K562 (cell line): ENCODE measurements at regions not wholly inside any gene's neighbourhood (a gene's known extent, or its start where the extent isn't known, plus 50 kb on each side); places are given as distances from the start of the nearest gene placed in this dataset.

Experiments used
- ATF1 ChIP-seq, 2 experiments: fragments of 450-650 bp in 1 of 2; IDR thresholded peaks; 2 replicates each; pipeline ENCODE4 v1.6.1; 2016; ENCODE audit warnings: missing compliant biosample characterization in 1 of 2, missing genetic modification characterization in 1 of 2
- ELF1 ChIP-seq: fragments of 200-800 bp; sonication (Bioruptor generic); IDR thresholded peaks from 2 replicates; pipeline ENCODE4 v1.6.1; 2016; ENCODE audit warnings: missing genetic modification characterization, missing compliant biosample characterization
- EP300 ChIP-seq: IDR thresholded peaks from 2 replicates; pipeline ENCODE4 v1.6.1; 2012; ENCODE audit warnings: low read length, improper control_type of control experiment
- EZH2 ChIP-seq: IDR thresholded peaks from 2 replicates; pipeline ENCODE4 v1.6.1; 2012; ENCODE audit warnings: low read depth, mild to moderate bottlenecking, inconsistent platforms, low read length, borderline replicate concordance
- FOXK2 ChIP-seq, 2 experiments: fragments of 450-650 bp; IDR thresholded peaks in 1 of 2; conservative IDR thresholded peaks in 1 of 2; 2 replicates each; pipeline ENCODE4 v1.6.1; 2016; ENCODE audit warnings: low read depth in 2 of 2, mild to moderate bottlenecking in 1 of 2
- GTF3C2 ChIP-seq: IDR thresholded peaks from 3 replicates; pipeline ENCODE4 v1.6.1; 2011; ENCODE audit warnings: borderline replicate concordance, mild to moderate bottlenecking, moderate library complexity; ENCODE audit not compliant: insufficient read length; ENCODE audit errors: extremely low read depth
- JUN ChIP-seq, 2 experiments: sonication (generic) in 1 of 2; formaldehyde crosslinking in 1 of 2; IDR thresholded peaks; 2 replicates each; pipeline versions ENCODE4 v1.6.1 to v1.8.0; 2012 to 2022; ENCODE audit warnings: borderline replicate concordance in 2 of 2, mild to moderate bottlenecking in 2 of 2, improper control_type of control experiment in 1 of 2, low read depth in 1 of 2, low read length in 1 of 2, missing genetic modification reagents in 1 of 2
- NFYB ChIP-seq: IDR thresholded peaks from 2 replicates; pipeline ENCODE4 v1.6.1; 2011; ENCODE audit warnings: mild to moderate bottlenecking, moderate library complexity; ENCODE audit not compliant: insufficient read length; ENCODE audit errors: extremely low read depth
- RAD21 ChIP-seq, 2 experiments: fragments of 250-450 bp in 1 of 2; fragments of 450-650 bp in 1 of 2; sonication (Bioruptor Pico) in 1 of 2; formaldehyde crosslinking in 1 of 2; IDR thresholded peaks in 1 of 2; conservative IDR thresholded peaks in 1 of 2; 2 replicates each; pipeline versions ENCODE4 v1.4.0 to v1.8.0; 2020 to 2022; ENCODE audit warnings: mild to moderate bottlenecking in 2 of 2, moderate library complexity in 1 of 2
- SMAD4 ChIP-seq: fragments of 250-450 bp; sonication (Bioruptor Pico); conservative IDR thresholded peaks from 2 replicates; pipeline ENCODE4 v1.8.0; 2021; ENCODE audit warnings: inconsistent platforms, mild to moderate bottlenecking, moderate library complexity
- TCF7 ChIP-seq: sonication (generic); IDR thresholded peaks from 2 replicates; pipeline ENCODE4 v1.6.1; 2016; ENCODE audit warnings: antibody characterized with exemption, borderline replicate concordance
- YY1 ChIP-seq, 3 experiments: IDR thresholded peaks; 2 replicates each; pipeline ENCODE4 v1.6.1; 2011; ENCODE audit warnings: low read length in 2 of 3, mild to moderate bottlenecking in 2 of 3, moderate library complexity in 2 of 3, borderline replicate concordance in 1 of 3, control low read depth in 1 of 3, low read depth in 1 of 3; ENCODE audit not compliant: insufficient read depth in 3 of 3, insufficient replicate concordance in 2 of 3, control insufficient read depth in 1 of 3, insufficient read length in 1 of 3; ENCODE audit errors: extremely low read depth in 1 of 3
- ZNF217 ChIP-seq: sonication (generic); formaldehyde crosslinking; IDR thresholded peaks from 2 replicates; pipeline ENCODE4 v1.8.0; 2022; ENCODE audit warnings: mild to moderate bottlenecking, missing genetic modification reagents
- TF ChIP-seq, protein P1 (sequence below), 2 experiments: fragments of 450-650 bp; formaldehyde crosslinking in 1 of 2; IDR thresholded peaks; 2 replicates each; pipeline versions ENCODE4 v1.4.0 to v1.6.1; 2014 to 2020; ENCODE audit warnings: mild to moderate bottlenecking in 2 of 2, borderline replicate concordance in 1 of 2, low read depth in 1 of 2

DNA sequence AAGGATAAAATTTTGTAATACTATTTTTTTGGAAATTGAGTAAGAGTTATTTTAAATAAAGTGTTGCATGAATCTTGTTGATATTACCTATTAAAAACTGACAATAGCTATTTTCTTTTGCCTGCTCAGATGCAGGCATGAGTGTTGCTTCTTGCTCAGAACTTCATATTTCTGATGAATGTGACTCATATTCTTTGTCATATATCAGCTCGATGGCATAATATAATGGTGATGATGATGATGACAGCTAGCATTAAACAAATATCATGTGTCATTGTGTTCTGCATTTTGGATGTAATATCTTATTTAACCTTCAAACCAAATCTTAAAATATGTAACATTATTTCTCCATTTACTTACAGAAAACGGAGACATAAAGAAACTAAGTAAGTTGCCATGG, 605.5 kb upstream of the FOXG1 start:
- TF ChIP-seq NFYB (no peak), EP300 (no peak), YY1 (IDR thresholded peaks at IDR 0.05; ENCODE audit: borderline replicate concordance in 1 of 3, control insufficient read depth in 1 of 3, extremely low read depth in 1 of 3, insufficient read depth in 3 of 3, insufficient read length in 1 of 3, insufficient replicate concordance in 2 of 3, low read depth in 1 of 3, low read length in 2 of 3) (no peak), FOXK2 (conservative IDR thresholded peaks at IDR 0.05 in 1 of 2, IDR thresholded peaks at IDR 0.05 in 1 of 2; ENCODE audit: low read depth in 2 of 2) (no peak), ELF1 (tag) (no peak), EZH2 (no peak), SMAD4 (no peak), TCF7 (no peak), GTF3C2 (no peak), RAD21 (CRISPR knock-in tag; conservative IDR thresholded peaks at IDR 0.05 in 1 of 2, IDR thresholded peaks at IDR 0.05 in 1 of 2) (no peak), ZNF217 (CRISPR knock-in tag) (no peak), ATF1 (CRISPR knock-in tag; IDR thresholded peaks at IDR 0.05) (no peak), ATF1 (tag; IDR thresholded peaks at IDR 0.05) (no peak), JUN (IDR thresholded peaks at IDR 0.05; ENCODE audit: borderline replicate concordance, low read depth, low read length) (no peak), JUN (CRISPR knock-in tag; IDR thresholded peaks at IDR 0.05; ENCODE audit: borderline replicate concordance) (no peak)
- TF ChIP-seq, protein P1, sequence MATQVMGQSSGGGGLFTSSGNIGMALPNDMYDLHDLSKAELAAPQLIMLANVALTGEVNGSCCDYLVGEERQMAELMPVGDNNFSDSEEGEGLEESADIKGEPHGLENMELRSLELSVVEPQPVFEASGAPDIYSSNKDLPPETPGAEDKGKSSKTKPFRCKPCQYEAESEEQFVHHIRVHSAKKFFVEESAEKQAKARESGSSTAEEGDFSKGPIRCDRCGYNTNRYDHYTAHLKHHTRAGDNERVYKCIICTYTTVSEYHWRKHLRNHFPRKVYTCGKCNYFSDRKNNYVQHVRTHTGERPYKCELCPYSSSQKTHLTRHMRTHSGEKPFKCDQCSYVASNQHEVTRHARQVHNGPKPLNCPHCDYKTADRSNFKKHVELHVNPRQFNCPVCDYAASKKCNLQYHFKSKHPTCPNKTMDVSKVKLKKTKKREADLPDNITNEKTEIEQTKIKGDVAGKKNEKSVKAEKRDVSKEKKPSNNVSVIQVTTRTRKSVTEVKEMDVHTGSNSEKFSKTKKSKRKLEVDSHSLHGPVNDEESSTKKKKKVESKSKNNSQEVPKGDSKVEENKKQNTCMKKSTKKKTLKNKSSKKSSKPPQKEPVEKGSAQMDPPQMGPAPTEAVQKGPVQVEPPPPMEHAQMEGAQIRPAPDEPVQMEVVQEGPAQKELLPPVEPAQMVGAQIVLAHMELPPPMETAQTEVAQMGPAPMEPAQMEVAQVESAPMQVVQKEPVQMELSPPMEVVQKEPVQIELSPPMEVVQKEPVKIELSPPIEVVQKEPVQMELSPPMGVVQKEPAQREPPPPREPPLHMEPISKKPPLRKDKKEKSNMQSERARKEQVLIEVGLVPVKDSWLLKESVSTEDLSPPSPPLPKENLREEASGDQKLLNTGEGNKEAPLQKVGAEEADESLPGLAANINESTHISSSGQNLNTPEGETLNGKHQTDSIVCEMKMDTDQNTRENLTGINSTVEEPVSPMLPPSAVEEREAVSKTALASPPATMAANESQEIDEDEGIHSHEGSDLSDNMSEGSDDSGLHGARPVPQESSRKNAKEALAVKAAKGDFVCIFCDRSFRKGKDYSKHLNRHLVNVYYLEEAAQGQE (IDR thresholded peaks at IDR 0.05; ENCODE audit: borderline replicate concordance), result no peak
- TF ChIP-seq, protein P1 (CRISPR knock-in tag; IDR thresholded peaks at IDR 0.05; ENCODE audit: low read depth), result no peak
